HUES64 (cell line): ENCODE measurements at regions not wholly inside any gene's neighbourhood (a gene's known extent, or its start where the extent isn't known, plus 50 kb on each side); places are given as distances from the start of the nearest gene placed in this dataset.

ENCODE experiments used
- H3K27ac ChIP-seq: 2 replicates; pipeline ENCODE4 v1.7.0; 2013; ENCODE audit warnings: low read depth, low read length, inconsistent platforms
- H3K27me3 ChIP-seq: 2 replicates; pipeline ENCODE4 v1.6.1; 2013; ENCODE audit warnings: mild to moderate bottlenecking, low read length; ENCODE audit not compliant: insufficient read depth
- H3K36me3 ChIP-seq: 2 replicates; pipeline ENCODE4 v1.6.1; 2013; ENCODE audit warnings: mild to moderate bottlenecking, low read length; ENCODE audit not compliant: insufficient read depth
- H3K4me1 ChIP-seq: 2 replicates; pipeline ENCODE4 v1.6.1; 2013; ENCODE audit warnings: mild to moderate bottlenecking, low read length, moderate library complexity; ENCODE audit not compliant: insufficient read depth
- H3K4me3 ChIP-seq: 2 replicates; pipeline ENCODE4 v1.5.1; 2013; ENCODE audit warnings: mild to moderate bottlenecking, low read length, moderate library complexity
- H3K9ac ChIP-seq: 2 replicates; pipeline ENCODE4 v1.6.1; 2013; ENCODE audit warnings: mild to moderate bottlenecking, low read depth, low read length
- H3K9me3 ChIP-seq: 2 replicates; pipeline ENCODE4 v1.6.1; 2013; ENCODE audit warnings: low read depth, low read length; ENCODE audit not compliant: insufficient read depth
- WGBS: fragments of 150-250, 120-280 bp; methylation state at CpG from one replicate; pipeline ENCODE4 v1.1.7; 2013; ENCODE audit warnings: missing lambda C conversion rate; 5-methylcytosine and 5-hydroxymethylcytosine counted together

DNA sequence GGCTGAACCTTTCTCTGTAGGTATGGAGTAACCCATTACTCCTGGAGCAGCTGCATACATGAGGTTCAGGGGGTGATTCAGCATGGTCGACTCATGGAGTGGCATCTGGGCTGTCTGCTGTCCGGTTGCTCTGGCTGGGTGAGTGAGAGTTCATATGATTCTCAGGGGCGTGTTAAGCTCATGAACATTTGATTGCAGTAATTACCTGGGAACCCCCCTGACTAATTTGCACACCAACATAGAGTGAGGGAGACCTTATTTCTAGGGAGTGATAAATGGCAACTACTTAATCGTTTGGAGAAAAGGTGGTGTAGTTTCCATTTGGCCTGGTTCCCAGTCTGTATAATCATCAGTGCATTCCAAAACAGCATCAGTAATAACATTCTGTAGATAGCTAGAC is 661.9 kb downstream of the ETS1 start:
- Histone ChIP-seq H3K27ac (no peak overlapping the region), H3K9ac (no peak overlapping the region), H3K36me3 (no peaks in the 10 kb centered on the region), H3K9me3 (no peaks in the 10 kb centered on the region), H3K4me3 (no peak overlapping the region), H3K27me3 (no peaks in the 10 kb centered on the region), H3K4me1 (no peaks in the 10 kb centered on the region)
- 96% methylated on average over 4 of the region's 4 CpGs for WGBS

DNA sequence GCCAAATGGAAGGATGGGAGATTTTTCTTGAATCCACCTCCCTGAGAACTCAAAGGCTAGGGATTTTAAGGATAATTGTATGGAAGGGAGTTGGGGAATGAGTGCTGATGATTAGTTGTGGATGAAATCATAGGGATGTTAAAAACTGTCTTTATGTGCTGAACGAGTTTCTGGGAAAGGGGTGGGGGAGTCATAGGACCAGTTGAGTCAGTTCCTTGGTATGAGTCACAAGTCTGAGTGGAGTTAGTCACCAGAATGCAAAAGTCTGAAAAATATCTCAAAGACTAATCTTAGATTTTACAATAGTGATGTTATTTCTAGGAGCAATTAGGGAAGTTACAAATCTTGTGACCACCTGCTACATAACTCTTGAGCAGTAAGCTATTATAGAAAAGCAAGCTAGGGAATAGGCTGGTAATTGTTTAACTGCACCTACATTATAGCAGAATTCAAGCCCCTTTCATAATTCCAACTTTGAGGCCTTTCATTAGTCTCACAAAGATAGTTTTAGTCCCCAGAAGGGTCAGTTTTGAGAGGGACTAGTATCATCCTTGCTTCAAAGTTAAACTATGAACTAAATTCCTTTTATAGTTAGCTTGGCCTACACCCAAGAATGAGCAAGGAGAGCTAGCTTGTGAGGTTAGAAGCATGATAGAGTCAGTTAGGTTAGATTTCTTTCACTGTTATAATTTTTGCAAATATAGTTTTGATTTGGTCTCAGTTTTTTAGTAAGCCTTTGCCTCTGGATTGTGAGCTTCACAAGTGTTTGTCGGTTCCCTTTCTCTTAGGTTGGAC is 668.0 kb downstream of the ETS1 start:
- H3K27ac ChIP-seq: no peak overlapping the region
- peaks cover 12% of the 10 kb centered on the region for H3K9me3 ChIP-seq
- no peaks in the 10 kb centered on the region for H3K36me3 ChIP-seq
- no peaks in the 10 kb centered on the region for H3K27me3 ChIP-seq
- H3K4me1 ChIP-seq: no peaks in the 10 kb centered on the region
- WGBS: 90% methylated on average over 2 of the region's 2 CpGs
- no peak overlapping the region for H3K9ac ChIP-seq
- H3K4me3 ChIP-seq: no peak overlapping the region

DNA sequence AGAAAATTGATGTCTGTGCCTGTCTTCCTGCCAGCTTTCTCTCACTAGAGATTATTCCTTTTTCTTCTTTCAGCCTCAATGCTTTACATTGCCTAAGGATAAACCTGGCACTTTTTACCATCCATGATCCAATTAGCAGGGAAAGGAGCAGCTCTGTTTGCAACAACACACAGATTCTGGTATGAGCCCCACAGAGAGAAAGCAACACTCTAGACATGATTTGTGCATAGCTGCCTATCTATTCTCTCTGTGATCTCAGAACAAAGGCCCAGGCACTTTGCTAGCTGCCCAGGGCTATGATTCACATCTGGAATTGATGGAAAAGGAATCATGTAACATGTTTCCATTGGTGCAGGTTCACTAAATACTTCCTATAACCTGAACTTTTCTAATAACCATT is 685.0 kb downstream of the ETS1 start:
- Histone ChIP-seq H3K4me3 (no peak overlapping the region), H3K27me3 (no peaks in the 10 kb centered on the region), H3K4me1 (no peaks in the 10 kb centered on the region), H3K9ac (no peak overlapping the region), H3K9me3 (peaks cover 23% of the 10 kb centered on the region), H3K36me3 (no peaks in the 10 kb centered on the region), H3K27ac (no peak overlapping the region)

DNA sequence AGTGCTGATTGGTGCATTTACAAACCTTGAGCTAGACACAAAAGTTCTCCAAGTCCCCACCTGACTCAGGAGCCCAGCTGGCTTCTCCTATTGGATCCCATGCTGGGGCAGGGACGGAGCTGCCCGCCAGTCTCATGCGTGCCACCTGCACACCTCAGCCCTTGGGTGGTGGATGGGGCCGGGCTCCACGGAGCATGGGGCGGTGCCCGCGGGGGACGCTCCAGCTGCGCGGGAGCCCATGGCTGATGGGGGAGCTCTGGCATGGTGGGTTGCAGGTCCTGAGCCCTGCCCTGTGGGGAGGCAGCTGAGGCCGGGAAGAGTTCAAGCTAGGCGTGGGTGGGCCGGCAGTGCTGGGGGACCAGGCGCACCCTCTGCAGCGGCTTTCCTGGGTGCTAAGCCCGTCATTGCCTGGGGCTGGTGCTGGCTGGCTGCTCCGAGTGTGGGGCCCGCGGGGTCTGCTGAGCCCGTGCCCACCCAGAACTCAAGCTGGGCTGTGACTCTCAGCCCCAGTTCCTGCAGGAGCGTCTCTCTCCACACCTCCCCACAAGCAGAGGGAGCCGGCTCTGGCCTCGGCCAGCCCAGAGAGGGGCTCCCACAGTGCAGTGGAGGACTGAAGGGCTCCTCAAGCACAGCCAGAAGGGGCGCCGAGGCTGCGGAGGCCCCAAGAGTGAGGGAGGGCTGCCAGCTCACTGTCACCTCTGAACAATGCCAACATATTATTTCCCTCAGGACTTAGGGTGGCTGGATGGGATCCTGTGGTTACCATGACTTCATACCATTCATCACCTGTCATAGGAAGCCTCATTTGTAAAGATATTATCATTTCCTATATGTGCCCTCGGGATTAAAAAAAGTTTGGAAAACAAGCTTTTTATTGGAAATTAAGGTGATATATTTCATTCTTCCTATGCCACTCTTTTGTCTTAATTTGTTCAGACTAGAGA is 688.7 kb downstream of the ETS1 start:
- Histone ChIP-seq H3K4me3 (no peak overlapping the region), H3K9me3 (peaks cover 23% of the 10 kb centered on the region), H3K9ac (no peak overlapping the region), H3K4me1 (peaks cover 8% of the 10 kb centered on the region; the same call in 1 of the 2 replicates), H3K27ac (no peak overlapping the region), H3K27me3 (no peaks in the 10 kb centered on the region), H3K36me3 (no peaks in the 10 kb centered on the region)
- 97% methylated on average over 27 of the region's 28 CpGs for WGBS

DNA sequence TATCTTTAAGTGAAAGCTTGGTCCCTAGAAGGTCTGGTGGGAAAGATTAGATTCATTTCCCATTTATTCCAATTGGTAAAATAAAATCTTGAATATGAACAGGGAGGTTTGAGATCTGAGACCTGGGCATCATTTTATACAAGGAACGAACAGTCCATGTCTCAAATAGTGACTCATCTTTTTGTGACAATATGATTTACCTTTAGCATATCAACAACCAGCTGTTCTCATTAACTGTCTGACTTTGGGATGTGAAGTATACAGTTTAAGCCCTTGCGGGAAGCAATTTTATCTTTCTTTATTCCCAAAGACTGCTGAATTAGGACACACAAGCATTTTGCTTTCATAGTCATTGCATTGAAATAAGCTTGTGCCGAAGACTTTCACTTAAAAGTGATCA is 691.6 kb downstream of the ETS1 start:
- no peaks in the 10 kb centered on the region for H3K36me3 ChIP-seq
- no peaks in the 10 kb centered on the region for H3K27me3 ChIP-seq
- H3K27ac ChIP-seq: no peak overlapping the region
- peaks cover 23% of the 10 kb centered on the region for H3K9me3 ChIP-seq
- H3K4me3 ChIP-seq: no peak overlapping the region
- peaks cover 8% of the 10 kb centered on the region; the same call in 1 of the 2 replicates for H3K4me1 ChIP-seq
- 95% methylated on average over 2 of the region's 3 CpGs for WGBS
- no peak overlapping the region for H3K9ac ChIP-seq

DNA sequence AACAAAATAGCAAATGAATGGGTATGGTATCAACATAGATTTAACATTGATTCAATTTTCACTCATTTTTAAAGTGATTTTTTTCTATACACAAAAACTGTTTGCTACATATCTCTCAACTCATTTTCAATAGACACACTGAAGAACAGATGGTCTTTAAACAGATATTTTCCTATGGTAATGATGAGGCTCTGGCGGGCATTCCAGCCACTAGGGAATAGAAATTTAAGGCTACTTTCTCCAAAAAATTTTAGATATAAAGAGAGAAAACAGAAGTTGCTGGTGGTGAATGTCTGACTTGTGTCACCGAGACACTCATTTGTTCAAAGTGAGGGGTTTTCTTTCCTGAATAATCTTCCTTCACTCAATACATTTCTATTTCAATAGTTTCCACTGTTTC is 693.0 kb downstream of the ETS1 start:
- 83% methylated on average over 1 of the region's 2 CpGs for WGBS
- Histone ChIP-seq H3K4me1 (peaks cover 8% of the 10 kb centered on the region; the same call in 1 of the 2 replicates), H3K9me3 (peaks cover 13% of the 10 kb centered on the region), H3K36me3 (no peaks in the 10 kb centered on the region), H3K27me3 (no peaks in the 10 kb centered on the region), H3K4me3 (no peak overlapping the region), H3K27ac (no peak overlapping the region), H3K9ac (no peak overlapping the region)

DNA sequence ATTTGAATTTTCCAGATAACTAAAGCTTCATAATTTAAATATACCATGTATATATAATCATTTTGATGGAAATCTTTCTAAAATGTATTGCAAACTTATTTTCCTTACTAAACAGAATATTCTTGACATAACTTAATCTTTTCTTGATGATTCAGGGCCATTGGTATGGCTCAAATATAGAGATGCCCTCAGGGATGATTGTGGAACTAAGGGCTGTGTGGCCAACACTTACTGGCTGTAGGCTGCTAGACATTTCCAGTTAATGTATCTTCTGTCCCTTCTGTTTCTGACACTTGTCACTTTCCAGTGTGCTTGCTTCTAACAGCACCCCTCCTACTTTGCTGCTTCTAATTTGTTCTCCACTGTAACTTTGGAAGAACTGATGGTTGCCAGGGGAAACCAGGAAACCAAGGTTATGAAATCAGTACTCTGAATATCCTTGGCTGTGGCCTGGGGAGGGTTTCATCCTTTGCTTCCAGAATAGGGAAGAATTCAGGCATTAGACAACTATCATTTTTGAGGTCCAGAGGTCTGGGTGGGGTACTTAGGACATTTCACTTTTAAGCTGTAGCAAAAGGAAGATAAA is 697.2 kb downstream of the ETS1 start:
- H3K9me3 ChIP-seq: peaks cover 6% of the 10 kb centered on the region; the same call in 1 of the 2 replicates
- peaks cover 8% of the 10 kb centered on the region; the same call in 1 of the 2 replicates for H3K4me1 ChIP-seq
- no peak overlapping the region for H3K4me3 ChIP-seq
- H3K27me3 ChIP-seq: no peaks in the 10 kb centered on the region
- no peak overlapping the region for H3K9ac ChIP-seq
- no peaks in the 10 kb centered on the region for H3K36me3 ChIP-seq
- H3K27ac ChIP-seq: no peak overlapping the region

DNA sequence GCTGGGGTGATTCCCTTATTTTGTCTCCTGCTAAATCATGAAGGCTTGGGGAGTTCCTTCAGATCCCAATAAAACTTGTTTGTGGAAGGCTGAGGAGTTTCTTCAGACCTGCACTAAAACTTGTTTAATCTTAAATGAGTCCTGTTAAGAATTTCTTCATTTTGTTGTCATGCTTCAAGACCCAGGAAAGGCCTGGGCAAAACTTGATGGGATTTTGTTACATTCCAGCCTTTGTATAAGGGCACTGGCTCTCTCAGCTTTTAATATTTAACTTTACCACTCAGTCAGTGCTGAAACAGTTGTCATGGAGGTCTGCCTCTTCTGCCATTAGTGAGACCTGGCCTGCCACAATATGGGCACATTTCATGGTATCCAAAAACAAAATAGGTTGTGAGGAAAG is 699.0 kb downstream of the ETS1 start:
- Histone ChIP-seq H3K4me1 (no peaks in the 10 kb centered on the region), H3K36me3 (no peaks in the 10 kb centered on the region)

DNA sequence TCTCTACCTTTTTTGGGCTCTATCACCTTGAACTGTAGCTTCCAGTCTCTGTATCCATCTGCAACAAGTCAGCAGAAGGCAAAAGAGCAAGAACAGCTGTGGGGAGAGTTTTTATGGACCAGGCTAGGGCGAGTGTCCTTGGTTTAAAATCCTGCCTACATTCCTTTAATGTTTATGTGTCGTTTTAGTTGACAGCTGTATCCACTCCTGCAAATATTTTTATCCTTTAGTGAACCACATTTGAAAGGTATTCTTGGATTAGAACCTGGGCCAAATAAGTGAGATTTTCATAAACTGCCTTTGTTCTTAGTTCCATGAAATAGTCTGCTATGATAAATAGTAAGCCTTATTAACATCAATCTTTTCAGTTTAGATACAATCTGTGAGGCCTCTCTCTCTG is 712.2 kb downstream of the ETS1 start:
- H3K4me1 ChIP-seq: no peaks in the 10 kb centered on the region
- H3K27me3 ChIP-seq: no peaks in the 10 kb centered on the region
- H3K9me3 ChIP-seq: no peaks in the 10 kb centered on the region
- no peaks in the 10 kb centered on the region for H3K36me3 ChIP-seq
- H3K4me3 ChIP-seq: no peak overlapping the region
- WGBS: 85% methylated on average over 1 of the region's 2 CpGs
- no peak overlapping the region for H3K27ac ChIP-seq
- H3K9ac ChIP-seq: no peak overlapping the region

More for the DNA sequence above, 699.0 kb downstream of the ETS1 start:
- Histone ChIP-seq H3K9me3 (peaks cover 15% of the 10 kb centered on the region), H3K9ac (no peak overlapping the region), H3K4me3 (no peak overlapping the region), H3K27me3 (no peaks in the 10 kb centered on the region), H3K27ac (no peak overlapping the region)

DNA sequence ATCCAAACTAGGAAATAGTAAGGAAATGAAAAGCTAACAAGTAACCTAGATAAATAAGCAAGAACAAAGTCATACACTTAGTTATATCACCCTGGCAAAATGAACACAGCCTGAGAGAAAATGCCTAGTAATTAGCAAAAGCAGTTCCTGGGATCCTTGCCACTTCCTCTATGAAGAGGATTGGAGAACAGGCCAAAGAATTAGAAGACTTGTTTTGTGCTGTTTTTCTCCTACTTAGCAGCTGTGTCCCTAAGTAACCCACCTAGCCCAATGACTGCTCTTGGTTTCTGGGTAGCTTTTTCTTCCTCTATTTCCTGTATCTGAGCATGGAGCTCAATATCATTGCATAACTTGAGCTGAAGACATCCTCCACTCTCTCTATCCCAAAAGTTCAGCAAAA is 713.9 kb downstream of the ETS1 start:
- H3K4me1 ChIP-seq: no peaks in the 10 kb centered on the region
- no peak overlapping the region for H3K4me3 ChIP-seq
- H3K36me3 ChIP-seq: no peaks in the 10 kb centered on the region
- no peaks in the 10 kb centered on the region for H3K27me3 ChIP-seq
- H3K27ac ChIP-seq: no peak overlapping the region
- H3K9me3 ChIP-seq: no peaks in the 10 kb centered on the region
- no peak overlapping the region for H3K9ac ChIP-seq

DNA sequence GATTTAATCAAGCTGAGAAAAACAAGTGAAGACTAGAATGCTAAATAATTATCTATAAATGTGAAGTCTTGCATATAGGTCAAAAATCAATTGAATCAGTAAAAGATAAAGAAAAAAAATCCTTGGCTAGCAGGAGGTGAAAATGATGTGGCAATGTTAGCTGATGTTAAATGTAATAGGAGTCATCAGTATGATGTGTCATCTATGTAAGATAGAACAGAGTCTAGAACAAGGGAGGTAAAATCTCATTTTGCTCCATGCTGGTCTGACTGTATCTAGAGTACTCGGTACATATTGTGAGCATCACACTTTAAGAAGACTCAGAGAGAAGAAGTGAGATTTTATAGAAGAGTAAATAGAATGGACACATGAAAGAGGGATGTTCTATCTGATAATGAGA is 721.2 kb downstream of the ETS1 start:
- Histone ChIP-seq H3K36me3 (no peaks in the 10 kb centered on the region), H3K9ac (no peak overlapping the region), H3K27me3 (no peaks in the 10 kb centered on the region), H3K9me3 (no peaks in the 10 kb centered on the region), H3K27ac (no peak overlapping the region), H3K4me1 (no peaks in the 10 kb centered on the region), H3K4me3 (no peak overlapping the region)
- WGBS: 97% methylated on average over 1 of the region's 1 CpG
